Tibial artery (tissue), 4 donors: ENCODE measurements at regions not wholly inside any gene's neighbourhood (a gene's known extent, or its start where the extent isn't known, plus 50 kb on each side); places are given as distances from the start of the nearest gene placed in this dataset.
"Not testable (repeated sequence)": the region's sequence is repeated elsewhere in the genome, so short reads cannot be mapped to it uniquely, and the experiment has no call there.

Source experiments
- DNase-seq, 2 donors: peaks; one replicate each; pipeline ENCODE4 v3.0.0-alpha.2; 2019
- H3K27ac ChIP-seq, 2 donors: fragments of 200-600 bp; sonication (generic) in 1 of 2; 1 replicate in 1 of 2; 2 replicates in 1 of 2; pipeline ENCODE4 v1.5.1; 2018 to 2019; ENCODE audit warnings: mild to moderate bottlenecking in 1 of 2
- H3K27me3 ChIP-seq, 2 donors: fragments of 200-600 bp; sonication (generic) in 1 of 2; one replicate each; pipeline versions ENCODE4 v1.5.1 to v1.6.0; 2016 to 2019
- H3K36me3 ChIP-seq, 3 donors: fragments of 200-600 bp; sonication (generic) in 2 of 3; one replicate each; pipeline ENCODE4 v1.5.1; 2016 to 2019; ENCODE audit warnings: mild to moderate bottlenecking in 2 of 3
- H3K4me1 ChIP-seq, 4 donors: fragments of 200-600 bp; sonication (generic) in 2 of 4; 1 replicate in 3 of 4; 2 replicates in 1 of 4; pipeline ENCODE4 v1.5.1; 2016 to 2019
- H3K4me3 ChIP-seq, 2 donors: fragments of 200-600 bp; sonication (generic) in 1 of 2; 1 replicate in 1 of 2; 2 replicates in 1 of 2; pipeline ENCODE4 v1.5.1; 2018 to 2019; ENCODE audit warnings: mild to moderate bottlenecking in 2 of 2
- H3K9me3 ChIP-seq, 3 donors: fragments of 200-600 bp; sonication (generic) in 1 of 3; one replicate each; pipeline ENCODE4 v1.5.1; 2016 to 2019
- intact Hi-C: fragments of 100-400 bp; cut with DNase I; formaldehyde crosslinking; loops from one replicate; pipeline ENCODE4 v1.15.0; 2023; ENCODE audit warnings: low total_unique reads
- TF ChIP-seq, protein P1 (sequence below), 2 experiments: fragments of 200-600 bp in 1 of 2; fragments of 450-650 bp in 1 of 2; IDR thresholded peaks; one replicate each; pipeline ENCODE4 v1.5.1; 2017 to 2019; ENCODE audit warnings: antibody characterized with exemption in 2 of 2, mild to moderate bottlenecking in 1 of 2, moderate library complexity in 1 of 2

- no peak for DNase-seq
- TF ChIP-seq, protein P1, sequence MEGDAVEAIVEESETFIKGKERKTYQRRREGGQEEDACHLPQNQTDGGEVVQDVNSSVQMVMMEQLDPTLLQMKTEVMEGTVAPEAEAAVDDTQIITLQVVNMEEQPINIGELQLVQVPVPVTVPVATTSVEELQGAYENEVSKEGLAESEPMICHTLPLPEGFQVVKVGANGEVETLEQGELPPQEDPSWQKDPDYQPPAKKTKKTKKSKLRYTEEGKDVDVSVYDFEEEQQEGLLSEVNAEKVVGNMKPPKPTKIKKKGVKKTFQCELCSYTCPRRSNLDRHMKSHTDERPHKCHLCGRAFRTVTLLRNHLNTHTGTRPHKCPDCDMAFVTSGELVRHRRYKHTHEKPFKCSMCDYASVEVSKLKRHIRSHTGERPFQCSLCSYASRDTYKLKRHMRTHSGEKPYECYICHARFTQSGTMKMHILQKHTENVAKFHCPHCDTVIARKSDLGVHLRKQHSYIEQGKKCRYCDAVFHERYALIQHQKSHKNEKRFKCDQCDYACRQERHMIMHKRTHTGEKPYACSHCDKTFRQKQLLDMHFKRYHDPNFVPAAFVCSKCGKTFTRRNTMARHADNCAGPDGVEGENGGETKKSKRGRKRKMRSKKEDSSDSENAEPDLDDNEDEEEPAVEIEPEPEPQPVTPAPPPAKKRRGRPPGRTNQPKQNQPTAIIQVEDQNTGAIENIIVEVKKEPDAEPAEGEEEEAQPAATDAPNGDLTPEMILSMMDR (IDR thresholded peaks at IDR 0.05) = no peak
- Histone ChIP-seq H3K4me1 (no peaks in the 10 kb centered on the region), H3K27me3 (no peaks in the 10 kb centered on the region), H3K36me3 (no peaks in the 10 kb centered on the region), H3K27ac (no peak overlapping the region), H3K4me3 (no peak overlapping the region), H3K9me3 (no peaks in the 10 kb centered on the region)
- intact Hi-C loops = no loop called here
Observed at GRCh38 chr3:29011966-29012365, 268.9 kb upstream of the RBMS3 start.

- no peaks in the 10 kb centered on the region for H3K36me3 ChIP-seq
- intact Hi-C loops = no loop called here
- no peaks in the 10 kb centered on the region for H3K9me3 ChIP-seq
- peaks cover 0 to 6% (median 0%) of the 10 kb centered on the region in 4 donors for H3K4me1 ChIP-seq
- TF ChIP-seq, protein P1 (IDR thresholded peaks at IDR 0.05) = no peak
- no peaks in the 10 kb centered on the region for H3K27me3 ChIP-seq
- H3K4me3 ChIP-seq = no peak overlapping the region
- no peak for DNase-seq
- no peak overlapping the region for H3K27ac ChIP-seq
Observed at GRCh38 chr3:29022976-29023375, 257.9 kb upstream of the RBMS3 start.

DNA sequence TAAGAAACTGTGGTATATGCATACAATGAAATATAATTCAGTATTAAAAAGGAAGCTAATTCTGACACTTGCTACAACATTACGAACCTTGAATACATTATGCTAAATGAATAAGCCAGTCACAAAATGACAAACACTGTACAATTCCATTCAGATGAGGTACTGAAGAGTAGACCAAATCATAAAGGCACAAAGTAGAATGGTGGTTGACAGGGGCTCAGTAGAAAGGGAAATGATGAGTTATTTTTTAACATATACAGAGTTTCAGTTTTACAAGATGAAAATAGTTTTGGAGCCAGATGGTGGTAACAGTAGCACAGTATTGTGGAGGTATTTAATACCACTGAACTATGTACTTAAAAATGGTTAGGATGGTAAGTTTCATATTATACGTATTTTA, 254.6 kb upstream of the RBMS3 start:
- Histone ChIP-seq H3K4me3 (no peak overlapping the region), H3K27me3 (no peaks in the 10 kb centered on the region), H3K36me3 (no peaks in the 10 kb centered on the region), H3K27ac (no peak overlapping the region), H3K9me3 (no peaks in the 10 kb centered on the region), H3K4me1 (no peaks in the 10 kb centered on the region)
- intact Hi-C loops = no loop called here
- TF ChIP-seq, protein P1 (IDR thresholded peaks at IDR 0.05) = no peak
- no peak for DNase-seq

DNA sequence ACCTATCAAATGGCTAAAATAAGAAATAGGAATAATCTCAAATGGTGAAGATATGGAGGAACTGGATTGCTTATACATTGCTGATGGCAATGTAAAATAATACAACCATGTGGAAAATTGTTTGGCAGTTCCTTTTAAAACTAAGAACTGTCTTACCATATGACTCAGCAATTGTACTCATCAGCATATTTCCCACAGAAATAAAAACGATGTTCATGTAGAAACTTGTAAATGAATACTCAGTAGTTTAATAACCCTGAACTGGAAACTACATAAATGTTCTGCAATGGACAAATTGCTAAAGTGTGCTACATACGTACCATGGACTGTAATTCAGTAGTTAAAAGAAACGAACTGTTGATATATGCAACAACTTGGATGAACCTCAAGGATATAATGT, 253.9 kb upstream of the RBMS3 start:
- H3K27ac ChIP-seq = no peak overlapping the region
- H3K36me3 ChIP-seq = no peaks in the 10 kb centered on the region
- TF ChIP-seq, protein P1 (IDR thresholded peaks at IDR 0.05) = no peak
- H3K4me1 ChIP-seq = no peaks in the 10 kb centered on the region
- no peaks in the 10 kb centered on the region for H3K9me3 ChIP-seq
- no peaks in the 10 kb centered on the region for H3K27me3 ChIP-seq
- intact Hi-C loops = no loop called here
- H3K4me3 ChIP-seq = no peak overlapping the region
- DNase-seq = no peak

GRCh38 chr3:29031175-29031574, 249.7 kb upstream of the RBMS3 start:
- intact Hi-C loops = not testable (repeated sequence)

GRCh38 chr3:29033511-29033910, 247.4 kb upstream of the RBMS3 start:
- no peak overlapping the region for H3K27ac ChIP-seq
- intact Hi-C loops = no loop called here
- no peaks in the 10 kb centered on the region for H3K4me1 ChIP-seq
- no peaks in the 10 kb centered on the region for H3K36me3 ChIP-seq
- H3K4me3 ChIP-seq = no peak overlapping the region
- TF ChIP-seq, protein P1 (IDR thresholded peaks at IDR 0.05) = no peak
- H3K27me3 ChIP-seq = no peaks in the 10 kb centered on the region
- H3K9me3 ChIP-seq = no peaks in the 10 kb centered on the region
- DNase-seq = no peak

More at GRCh38 chr3:29031175-29031574, 249.7 kb upstream of the RBMS3 start:
- H3K9me3 ChIP-seq, H3K4me3 ChIP-seq, H3K27ac ChIP-seq, H3K27me3 ChIP-seq, H3K36me3 ChIP-seq, DNase-seq, H3K4me1 ChIP-seq: not testable (repeated sequence)
